ENCODE measurements at regions not wholly inside any gene's neighbourhood (a gene's known extent, or its start where the extent isn't known, plus 50 kb on each side); places are given as distances from the start of the nearest gene placed in this dataset.

DNA sequence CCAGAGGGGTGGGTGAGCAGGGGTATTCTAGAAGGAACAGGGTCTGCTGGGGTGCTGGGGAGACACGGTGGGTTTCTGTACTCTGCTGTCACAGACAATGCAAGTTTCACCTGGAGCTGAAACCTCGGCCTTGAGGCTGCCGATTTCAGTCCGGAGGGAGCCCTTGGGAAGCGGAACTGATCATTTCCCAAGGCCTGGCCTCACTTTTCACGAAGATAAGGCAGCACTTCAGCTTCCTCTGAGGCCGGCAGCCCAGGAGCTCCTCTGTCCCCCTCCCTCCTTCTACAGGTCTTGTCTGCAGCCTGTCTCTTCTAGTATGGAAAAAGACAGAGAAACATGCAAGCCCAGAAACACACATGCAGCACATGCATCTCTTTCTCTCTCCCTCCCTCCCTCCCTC is 242.1 kb downstream of the CDC5L start:
- FAIRE-seq (no peak), DNase-seq (no peak)
- no peak overlapping the region for H3K9ac ChIP-seq (ENCODE audit: low read length in 3 of 3)
- H3K4me3 ChIP-seq (ENCODE audit: low read length in 3 of 3), result no peak overlapping the region
- no peaks in the 10 kb centered on the region for H3K27me3 ChIP-seq (ENCODE audit: control insufficient read depth, insufficient read depth, low read length)
- H3K27ac ChIP-seq (ENCODE audit: low read depth in 2 of 2, low read length in 2 of 2), result no peak overlapping the region
- TF ChIP-seq, protein P1, sequence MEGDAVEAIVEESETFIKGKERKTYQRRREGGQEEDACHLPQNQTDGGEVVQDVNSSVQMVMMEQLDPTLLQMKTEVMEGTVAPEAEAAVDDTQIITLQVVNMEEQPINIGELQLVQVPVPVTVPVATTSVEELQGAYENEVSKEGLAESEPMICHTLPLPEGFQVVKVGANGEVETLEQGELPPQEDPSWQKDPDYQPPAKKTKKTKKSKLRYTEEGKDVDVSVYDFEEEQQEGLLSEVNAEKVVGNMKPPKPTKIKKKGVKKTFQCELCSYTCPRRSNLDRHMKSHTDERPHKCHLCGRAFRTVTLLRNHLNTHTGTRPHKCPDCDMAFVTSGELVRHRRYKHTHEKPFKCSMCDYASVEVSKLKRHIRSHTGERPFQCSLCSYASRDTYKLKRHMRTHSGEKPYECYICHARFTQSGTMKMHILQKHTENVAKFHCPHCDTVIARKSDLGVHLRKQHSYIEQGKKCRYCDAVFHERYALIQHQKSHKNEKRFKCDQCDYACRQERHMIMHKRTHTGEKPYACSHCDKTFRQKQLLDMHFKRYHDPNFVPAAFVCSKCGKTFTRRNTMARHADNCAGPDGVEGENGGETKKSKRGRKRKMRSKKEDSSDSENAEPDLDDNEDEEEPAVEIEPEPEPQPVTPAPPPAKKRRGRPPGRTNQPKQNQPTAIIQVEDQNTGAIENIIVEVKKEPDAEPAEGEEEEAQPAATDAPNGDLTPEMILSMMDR (IDR thresholded peaks at IDR 0.05; ENCODE audit: borderline replicate concordance, extremely low read depth, insufficient read depth), result no peak
- no peaks in the 10 kb centered on the region for H3K36me3 ChIP-seq (ENCODE audit: control insufficient read depth in 2 of 3, insufficient read depth in 3 of 3, low read length in 3 of 3)
- intact Hi-C loops (cut with DNase I), result no loop called here
- H3K4me1 ChIP-seq (ENCODE audit: control insufficient read depth in 2 of 3, insufficient read depth in 2 of 3, low read depth in 1 of 3, low read length in 3 of 3), result peaks cover 0 to 2% (median 0%) of the 10 kb centered on the region in 3 donors
- H3K9me3 ChIP-seq (ENCODE audit: control insufficient read depth in 2 of 3, insufficient read depth in 1 of 3, low read length in 3 of 3), result no peaks in the 10 kb centered on the region

DNA sequence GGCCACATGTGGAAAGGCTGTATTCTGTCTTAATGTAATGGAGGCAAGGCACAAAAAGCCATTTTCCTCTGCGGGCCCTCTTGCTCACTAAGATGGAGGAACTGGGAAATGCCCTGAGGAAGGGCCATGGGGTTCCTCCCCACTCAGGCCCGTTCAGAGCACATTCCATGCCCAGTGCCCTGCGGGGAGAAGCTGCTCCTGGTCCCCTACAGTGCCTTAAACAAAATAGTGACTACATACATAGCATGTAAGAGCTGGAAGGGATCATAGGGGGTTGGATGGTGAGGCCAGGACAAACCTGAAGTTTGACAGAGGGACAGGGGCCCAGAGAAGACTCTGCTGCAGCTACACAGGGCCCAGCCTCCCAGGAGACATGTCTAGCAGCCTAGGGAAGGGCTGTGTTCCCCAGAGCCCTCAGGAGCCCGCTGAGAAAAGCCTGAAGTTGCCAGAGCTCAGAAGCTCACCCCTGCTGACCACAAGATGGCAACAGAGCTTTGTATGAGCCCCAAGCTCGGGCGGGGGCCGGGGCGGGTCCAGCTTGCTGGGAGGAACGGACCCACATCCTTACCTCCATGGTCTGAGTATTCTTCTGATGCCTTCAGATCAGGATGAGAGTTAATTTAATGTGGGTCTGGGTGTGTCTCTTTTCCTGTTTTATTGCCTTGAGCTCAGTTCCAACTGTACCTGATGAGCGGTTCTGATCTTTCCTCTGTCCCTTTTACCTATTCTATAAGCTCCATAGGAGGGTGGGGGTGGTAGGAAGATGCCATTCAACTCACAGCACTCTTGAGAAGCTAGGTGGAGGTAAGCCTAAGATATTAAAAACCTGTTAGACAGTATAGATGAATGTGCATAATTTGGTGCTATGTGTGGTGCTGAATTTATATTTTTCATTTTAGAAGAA is 242.9 kb downstream of the CDC5L start:
- intact Hi-C loops (cut with DNase I), result no loop called here
- Histone ChIP-seq H3K27me3 (ENCODE audit: control insufficient read depth, insufficient read depth, low read length) (no peaks in the 10 kb centered on the region), H3K4me1 (ENCODE audit: control insufficient read depth in 2 of 3, insufficient read depth in 2 of 3, low read depth in 1 of 3, low read length in 3 of 3) (peaks cover 0 to 2% (median 0%) of the 10 kb centered on the region in 3 donors), H3K4me3 (ENCODE audit: low read length in 3 of 3) (no peak overlapping the region), H3K9me3 (ENCODE audit: control insufficient read depth in 2 of 3, insufficient read depth in 1 of 3, low read length in 3 of 3) (no peaks in the 10 kb centered on the region), H3K9ac (ENCODE audit: low read length in 3 of 3) (no peak overlapping the region), H3K27ac (ENCODE audit: low read depth in 2 of 2, low read length in 2 of 2) (no peak overlapping the region), H3K36me3 (ENCODE audit: control insufficient read depth in 2 of 3, insufficient read depth in 3 of 3, low read length in 3 of 3) (no peaks in the 10 kb centered on the region)
- DNase-seq (peak in 4 of 5 donors; percentile 56 to 75 (median 58)), FAIRE-seq (no peak)
- TF ChIP-seq, protein P1 (IDR thresholded peaks at IDR 0.05; ENCODE audit: borderline replicate concordance, extremely low read depth, insufficient read depth), result peak; percentile 57

DNA sequence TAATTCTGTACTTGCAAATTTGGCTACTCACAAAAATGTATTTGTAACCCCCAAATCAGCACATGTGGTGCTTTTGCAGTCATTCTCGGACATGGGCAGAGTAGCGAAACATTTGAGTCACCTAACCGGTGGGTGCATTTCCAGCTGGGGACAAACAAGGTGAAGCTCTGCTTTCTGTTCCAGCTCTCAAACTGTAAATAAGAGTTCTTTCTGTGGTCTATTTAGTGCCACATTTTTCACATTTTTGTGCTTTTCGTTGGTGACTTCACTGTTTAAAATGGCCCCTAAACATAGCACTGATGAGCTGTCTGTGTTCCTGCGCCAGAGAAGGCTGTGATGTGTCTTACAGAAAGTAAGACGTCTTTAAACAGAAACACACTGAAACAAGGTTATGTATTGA is 244.5 kb downstream of the CDC5L start:
- Histone ChIP-seq H3K9ac (ENCODE audit: low read length in 3 of 3) (no peak overlapping the region), H3K36me3 (ENCODE audit: control insufficient read depth in 2 of 3, insufficient read depth in 3 of 3, low read length in 3 of 3) (no peaks in the 10 kb centered on the region), H3K4me1 (ENCODE audit: control insufficient read depth in 2 of 3, insufficient read depth in 2 of 3, low read depth in 1 of 3, low read length in 3 of 3) (no peaks in the 10 kb centered on the region), H3K4me3 (ENCODE audit: low read length in 3 of 3) (no peak overlapping the region), H3K9me3 (ENCODE audit: control insufficient read depth in 2 of 3, insufficient read depth in 1 of 3, low read length in 3 of 3) (no peaks in the 10 kb centered on the region), H3K27me3 (ENCODE audit: control insufficient read depth, insufficient read depth, low read length) (no peaks in the 10 kb centered on the region), H3K27ac (ENCODE audit: low read depth in 2 of 2, low read length in 2 of 2) (no peak overlapping the region)
- FAIRE-seq (no peak), DNase-seq (no peak)
- intact Hi-C loops (cut with DNase I), result no loop called here
- TF ChIP-seq, protein P1 (IDR thresholded peaks at IDR 0.05; ENCODE audit: borderline replicate concordance, extremely low read depth, insufficient read depth), result no peak

Data from kidney (tissue), 13 donors.